GM10248 (cell line): ENCODE measurements at regions not wholly inside any gene's neighbourhood (a gene's known extent, or its start where the extent isn't known, plus 50 kb on each side); places are given as distances from the start of the nearest gene placed in this dataset.

Experiments
- CTCF ChIA-PET: fragments of 300-600 bp; sonication (Branson Sonifier 250); formaldehyde crosslinking; extraction: SDS; loops from one replicate; lab custom pipeline; 2021; ENCODE audit warnings: antibody characterized with exemption; lab: Yijun Ruan, JAX
- POLR2A ChIA-PET: fragments of 350-650 bp; sonication (Branson Sonifier 250); formaldehyde crosslinking; extraction: SDS; loops from one replicate; lab custom pipeline; 2020; ENCODE audit warnings: antibody characterized with exemption; lab: Yijun Ruan, JAX
- DNase-seq: peaks from one replicate; pipeline ENCODE4 v3.0.0; 2012; ENCODE audit errors: extremely low spot score
- CTCF ChIP-seq: IDR thresholded peaks from 2 replicates; pipeline ENCODE4 v1.5.1; 2012; ENCODE audit warnings: mild to moderate bottlenecking, low read depth; ENCODE audit errors: extremely low read depth, missing control alignments, control extremely low read depth

DNA sequence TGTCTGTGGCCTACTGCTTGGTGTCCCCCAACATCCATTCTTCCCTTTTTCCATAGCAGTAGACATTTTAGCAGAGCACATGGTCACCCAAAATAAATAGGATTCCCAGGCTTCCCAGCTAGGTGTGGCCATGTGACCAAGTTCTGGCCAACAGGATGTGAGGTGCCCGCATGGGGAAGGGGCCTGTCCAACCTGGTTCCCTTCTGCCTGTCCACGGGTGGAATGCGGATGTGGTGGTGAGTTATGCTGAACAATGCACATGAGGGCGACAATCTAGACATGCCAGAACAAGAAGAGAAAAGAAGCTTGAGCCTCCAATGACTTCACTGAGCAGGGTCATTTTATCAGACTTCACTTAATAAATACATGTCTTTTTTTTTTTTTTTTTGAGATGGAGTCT is 77.6 kb upstream of the DLG1 start:
- POLR2A ChIA-PET: no interaction called here
- no peak for TF ChIP-seq CTCF
- CTCF ChIA-PET: interaction anchor here (1.5 kb wide), 1 partner anchor 8 kb away, joined by 3 read pairs; no protein-coding TSS in a partner anchor
- no peak for DNase-seq

DNA sequence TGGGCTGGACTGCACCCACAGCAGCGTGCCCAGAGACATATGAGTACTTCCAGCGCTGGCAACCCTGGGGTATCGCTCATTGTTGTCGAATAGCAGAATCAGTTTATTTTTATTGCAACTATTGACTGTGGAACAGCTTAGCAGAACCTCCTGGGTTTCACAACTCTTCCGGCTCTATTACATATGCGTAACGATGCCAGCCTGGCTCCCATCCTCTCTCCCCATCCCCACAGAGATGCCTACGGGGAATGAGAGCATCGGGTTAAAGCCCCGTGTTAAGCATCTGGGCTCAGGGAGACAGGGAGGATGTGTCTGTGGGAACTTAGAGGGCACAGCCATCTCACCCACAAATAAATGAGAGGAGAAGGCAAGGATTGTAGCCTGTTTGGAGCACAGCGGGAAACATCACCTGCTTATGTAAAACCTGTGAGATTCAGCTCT is 76.6 kb upstream of the DLG1 start:
- TF ChIP-seq CTCF: no peak
- POLR2A ChIA-PET: no interaction called here
- CTCF ChIA-PET: interaction anchor here (0.9 kb wide), 1 partner anchor 9 kb away, joined by 3 read pairs; no protein-coding TSS in a partner anchor
- DNase-seq: no peak

- ChIA-PET POLR2A (no interaction called here), CTCF (no interaction called here)
- TF ChIP-seq CTCF: no peak
- DNase-seq: no peak
Observed at GRCh38 chr3:197373096-197373495, 74.7 kb upstream of the DLG1 start.

DNA sequence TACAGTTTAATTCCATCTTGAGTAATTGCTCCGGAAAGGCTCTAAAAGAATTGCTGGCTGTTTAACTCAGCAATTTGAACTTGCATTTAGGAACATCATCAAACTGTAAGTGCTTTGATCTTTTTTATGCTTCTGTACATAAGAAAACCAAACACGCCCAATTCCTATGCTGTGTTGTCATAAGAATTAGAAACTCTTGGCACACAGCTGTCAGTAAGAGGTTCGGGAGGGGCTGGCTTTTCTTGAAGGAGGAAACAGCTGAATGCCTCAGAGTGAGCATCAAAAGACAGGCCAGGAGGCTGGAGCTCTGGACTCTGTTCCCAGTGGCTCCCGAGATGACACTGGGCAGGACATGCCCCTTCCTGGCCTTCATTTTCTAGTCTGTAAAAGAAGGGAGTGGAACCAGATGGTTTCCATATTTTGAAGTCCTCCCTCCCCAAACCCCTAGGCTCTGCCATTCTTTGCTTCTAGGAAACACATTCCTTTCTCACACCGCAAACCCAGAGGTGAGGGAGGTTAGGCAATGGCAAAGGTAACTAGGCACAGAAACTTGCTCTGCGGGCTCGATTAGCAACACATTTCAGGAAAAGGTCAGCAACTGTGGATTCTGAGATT is 73.7 kb upstream of the DLG1 start:
- ChIA-PET CTCF (interaction anchor here (0.9 to 1.2 kb wide), 2 partner anchors 8 to 26 kb away, joined by 3 to 4 read pairs; no protein-coding TSS in a partner anchor), POLR2A (no interaction called here)
- TF ChIP-seq CTCF: no peak
- DNase-seq: no peak

GRCh38 chr3:197371591-197372046 is 73.2 kb upstream of the DLG1 start:
- CTCF ChIA-PET: interaction anchor here (0.9 to 1.2 kb wide), 2 partner anchors 8 to 26 kb away, joined by 3 to 4 read pairs; no protein-coding TSS in a partner anchor
- no peak for DNase-seq
- POLR2A ChIA-PET: no interaction called here
- no peak for TF ChIP-seq CTCF

DNA sequence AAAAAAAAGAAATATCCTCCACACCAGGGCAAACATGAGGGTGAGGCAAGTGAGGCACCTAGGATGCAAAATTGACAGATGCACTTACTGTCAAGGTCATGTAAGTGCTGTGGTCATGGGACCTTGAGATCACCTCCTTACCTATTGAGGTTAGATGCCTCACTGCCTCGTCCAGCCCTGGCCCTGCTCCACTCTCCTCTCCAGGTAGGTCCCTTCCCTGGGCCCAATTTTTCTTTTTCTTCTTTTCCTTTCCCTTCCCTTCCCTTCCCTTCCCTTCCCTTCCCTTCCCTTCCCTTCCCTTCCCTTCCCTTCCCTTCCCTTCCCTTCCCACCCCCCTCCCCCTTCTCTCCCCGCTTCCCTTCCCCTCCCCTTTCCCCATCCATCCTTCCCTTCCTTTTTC is 71.1 kb upstream of the DLG1 start:
- ChIA-PET CTCF (no interaction called here), POLR2A (no interaction called here)
- TF ChIP-seq CTCF: no peak
- DNase-seq: no peak

DNA sequence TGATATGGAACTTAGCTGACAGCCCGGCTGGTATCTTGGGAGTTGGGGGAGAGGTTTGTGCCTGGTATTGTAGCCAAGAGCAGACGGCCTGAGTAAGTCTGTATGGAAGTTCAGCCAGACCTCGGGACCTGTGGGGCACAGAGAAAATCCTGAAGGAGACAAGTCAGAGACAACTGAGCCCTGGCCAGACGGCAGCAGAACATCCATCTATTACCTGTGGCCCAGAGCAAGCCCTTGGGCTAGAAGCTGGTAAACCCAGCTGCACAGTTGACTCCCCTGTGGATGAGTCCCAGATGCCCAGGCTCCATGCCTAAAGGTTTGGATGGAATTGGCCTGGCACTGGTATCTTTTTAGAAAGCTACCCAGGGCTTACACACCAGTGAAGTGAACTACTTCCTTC is 70.4 kb upstream of the DLG1 start:
- CTCF ChIA-PET: interaction anchor here (1.3 to 1.5 kb wide), 2 partner anchors 12 to 85 kb away, joined by 4 read pairs; no protein-coding TSS in a partner anchor
- no peak for DNase-seq
- TF ChIP-seq CTCF: no peak

More for the DNA sequence above, 70.4 kb upstream of the DLG1 start:
- POLR2A ChIA-PET: no interaction called here
